Ishikawa (cell line): ENCODE measurements at regions not wholly inside any gene's neighbourhood (a gene's known extent, or its start where the extent isn't known, plus 50 kb on each side); places are given as distances from the start of the nearest gene placed in this dataset.

Experiments used
- EGR1 ChIP-seq: IDR thresholded peaks from 2 replicates; pipeline ENCODE4 v1.6.1; 2012
- EP300 ChIP-seq: IDR thresholded peaks from 2 replicates; pipeline ENCODE4 v1.6.1; 2012; ENCODE audit warnings: borderline replicate concordance
- FOXM1 ChIP-seq: IDR thresholded peaks from 2 replicates; pipeline ENCODE4 v1.6.1; 2012; ENCODE audit warnings: low read depth, borderline replicate concordance
- MAX ChIP-seq: IDR thresholded peaks from 2 replicates; pipeline ENCODE4 v1.6.1; 2012
- NFIC ChIP-seq: IDR thresholded peaks from 2 replicates; pipeline ENCODE4 v1.6.1; 2012
- RAD21 ChIP-seq: IDR thresholded peaks from 2 replicates; pipeline ENCODE4 v1.6.1; 2012; ENCODE audit warnings: low read depth
- REST ChIP-seq: IDR thresholded peaks from 2 replicates; pipeline ENCODE4 v1.6.1; 2012; ENCODE audit warnings: low read depth, mild to moderate bottlenecking
- TAF1 ChIP-seq: IDR thresholded peaks from 2 replicates; pipeline ENCODE4 v1.6.1; 2012; ENCODE audit warnings: low read depth, mild to moderate bottlenecking
- USF1 ChIP-seq: IDR thresholded peaks from 2 replicates; pipeline ENCODE4 v1.6.1; 2012
- YY1 ChIP-seq: IDR thresholded peaks from 2 replicates; pipeline ENCODE4 v1.6.1; 2012; ENCODE audit warnings: low read depth

- TF ChIP-seq TAF1 (no peak), MAX (no peak), REST (no peak), EP300 (no peak), YY1 (no peak), USF1 (no peak), FOXM1 (no peak), RAD21 (no peak), EGR1 (no peak), NFIC (no peak)
Measured at GRCh38 chrX:727738-728621, 97.4 kb downstream of the SHOX start.
